HG03575 (cell line): ENCODE measurements at regions not wholly inside any gene's neighbourhood (a gene's known extent, or its start where the extent isn't known, plus 50 kb on each side); places are given as distances from the start of the nearest gene placed in this dataset.

Experiments used
- ATAC-seq: cut with Tn5 transposase; IDR thresholded peaks from one replicate; pipeline ENCODE4 v1.9.1; 2021; ENCODE audit not compliant: unreplicated experiment, insufficient number of reproducible peaks, low FRiP score; ENCODE audit errors: extremely low read depth

- ATAC-seq: no peak
These were observed 222.9 kb upstream of the RAB4A start for GRCh38 chr1:229047840-229048620.

- ATAC-seq: no peak
These were observed 222.0 kb upstream of the RAB4A start for GRCh38 chr1:229048896-229049295.

- no peak for ATAC-seq
These were observed 214.9 kb upstream of the RAB4A start for GRCh38 chr1:229056046-229056445.

- no peak for ATAC-seq
These were observed 212.8 kb upstream of the RAB4A start for GRCh38 chr1:229058111-229058561.

- ATAC-seq: no peak
These were observed 212.2 kb upstream of the RAB4A start for GRCh38 chr1:229058729-229059128.

- no peak for ATAC-seq
These were observed 211.0 kb upstream of the RAB4A start for GRCh38 chr1:229059671-229060539.

- no peak for ATAC-seq
These were observed 208.8 kb upstream of the RAB4A start for GRCh38 chr1:229062135-229062534.

- ATAC-seq: no peak
These were observed 207.6 kb upstream of the RAB4A start for GRCh38 chr1:229063154-229063773.

- no peak for ATAC-seq
These were observed 206.4 kb upstream of the RAB4A start for GRCh38 chr1:229064320-229065168.

GRCh38 chr1:229065613-229066012 lies 205.3 kb upstream of the RAB4A start:
- ATAC-seq: no peak

GRCh38 chr1:229066591-229066990 lies 204.3 kb upstream of the RAB4A start:
- no peak for ATAC-seq

GRCh38 chr1:229067546-229067945 lies 203.4 kb upstream of the RAB4A start:
- no peak for ATAC-seq

- ATAC-seq: no peak
These were observed 202.5 kb upstream of the RAB4A start for GRCh38 chr1:229068270-229068987.

- ATAC-seq: no peak
These were observed 201.7 kb upstream of the RAB4A start for GRCh38 chr1:229069176-229069575.

GRCh38 chr1:229070168-229070567 lies 200.7 kb upstream of the RAB4A start:
- ATAC-seq: no peak

GRCh38 chr1:229073251-229073650 lies 197.7 kb upstream of the RAB4A start:
- ATAC-seq: no peak

- ATAC-seq: no peak
These were observed 195.7 kb upstream of the RAB4A start for GRCh38 chr1:229075217-229075616.

- no peak for ATAC-seq
These were observed 195.2 kb upstream of the RAB4A start for GRCh38 chr1:229075716-229076115.
